H1 (cell line): ENCODE measurements at regions not wholly inside any gene's neighbourhood (a gene's known extent, or its start where the extent isn't known, plus 50 kb on each side); places are given as distances from the start of the nearest gene placed in this dataset.

Experiments used
- CTCF ChIA-PET: fragments of 300-600 bp; sonication (Branson Sonifier 250); formaldehyde crosslinking; loops from one replicate; lab custom pipeline; 2021; ENCODE audit not compliant: partially characterized antibody; lab: Charles Lee
- POLR2A ChIA-PET: fragments of 300-600 bp; sonication (Branson Sonifier 250); formaldehyde crosslinking; loops from one replicate; lab custom pipeline; 2021; ENCODE audit warnings: inconsistent platforms; ENCODE audit not compliant: partially characterized antibody; lab: Charles Lee
- DNase-seq, 2 experiments: peaks; one replicate each; pipeline versions ENCODE4 v3.0.0 to v3.0.0-alpha.2; 2010 to 2022; ENCODE audit warnings: low spot score in 2 of 2, low read depth in 1 of 2, mixed read lengths in 1 of 2
- FAIRE-seq: peaks from 2 replicates; lab custom pipeline; 2011; peaks lifted over from hg19 to GRCh38; lab: Jason Lieb, UNC
- H2AFZ ChIP-seq: 2 replicates; pipeline ENCODE4 v1.8.1; 2012; ENCODE audit warnings: low read length, inconsistent platforms
- H2AK5ac ChIP-seq: 2 replicates; pipeline ENCODE4 v1.6.1; 2013; ENCODE audit warnings: low read depth, low read length
- H2BK120ac ChIP-seq: replicated peaks from 2 replicates; pipeline ENCODE3; 2013; ENCODE audit warnings: low read depth, low read length, inconsistent platforms
- H2BK12ac ChIP-seq: 2 replicates; pipeline ENCODE4 v1.6.1; 2013; ENCODE audit warnings: low read depth, low read length
- H2BK15ac ChIP-seq: 2 replicates; pipeline ENCODE4 v1.6.1; 2013; ENCODE audit warnings: low read length
- H2BK20ac ChIP-seq: 2 replicates; pipeline ENCODE4 v1.6.1; 2013; ENCODE audit warnings: low read length
- H2BK5ac ChIP-seq: 2 replicates; pipeline ENCODE4 v1.6.1; 2013; ENCODE audit warnings: low read depth, low read length
- H3K14ac ChIP-seq: 2 replicates; pipeline ENCODE4 v1.6.1; 2013; ENCODE audit warnings: inconsistent platforms; ENCODE audit not compliant: insufficient read length
- H3K18ac ChIP-seq: 2 replicates; pipeline ENCODE4 v1.6.1; 2013; ENCODE audit warnings: low read length; ENCODE audit errors: extremely low read depth
- H3K23ac ChIP-seq: 2 replicates; pipeline ENCODE4 v1.6.1; 2013; ENCODE audit warnings: inconsistent platforms; ENCODE audit not compliant: insufficient read length
- H3K23me2 ChIP-seq: 2 replicates; pipeline ENCODE4 v1.6.1; 2013; ENCODE audit warnings: low read depth, low read length
- H3K27ac ChIP-seq: 2 replicates; pipeline ENCODE4 v1.6.1; 2011; ENCODE audit warnings: low read depth, low read length, inconsistent platforms
- H3K27me3 ChIP-seq, 4 experiments: replicated peaks in 1 of 4; 1 replicate in 1 of 4; 2 replicates in 3 of 4; pipeline versions ENCODE4 v1.6.1 to v1.8.1; 2011 to 2013; ENCODE audit warnings: low read length in 3 of 4, mild to moderate bottlenecking in 3 of 4, inconsistent platforms in 2 of 4, mixed read lengths in 2 of 4, moderate library complexity in 1 of 4; ENCODE audit not compliant: control insufficient read depth in 3 of 4, insufficient read depth in 3 of 4; ENCODE audit errors: extremely low read depth in 1 of 4
- H3K36me3 ChIP-seq, 4 experiments: 2 replicates each; pipeline versions ENCODE4 v1.6.1 to v1.8.1; 2011 to 2013; ENCODE audit warnings: mild to moderate bottlenecking in 4 of 4, low read length in 3 of 4, moderate library complexity in 2 of 4, control low read depth in 1 of 4, inconsistent platforms in 1 of 4; ENCODE audit not compliant: insufficient read depth in 4 of 4, control insufficient read depth in 2 of 4
- H3K4ac ChIP-seq: replicated peaks from 2 replicates; pipeline ENCODE3; 2013; ENCODE audit warnings: low read length, low read depth, mixed read lengths, inconsistent platforms; ENCODE audit not compliant: insufficient read length
- H3K4me1 ChIP-seq, 4 experiments: replicated peaks in 1 of 4; 1 replicate in 1 of 4; 2 replicates in 3 of 4; pipeline versions ENCODE4 v1.6.1 to v1.8.1; 2011 to 2013; ENCODE audit warnings: low read length in 3 of 4, inconsistent platforms in 2 of 4, mixed read lengths in 1 of 4; ENCODE audit not compliant: insufficient read depth in 4 of 4, control insufficient read depth in 3 of 4
- H3K4me2 ChIP-seq, 2 experiments: 2 replicates each; pipeline versions ENCODE4 v1.6.1 to v1.8.1; 2011 to 2013; ENCODE audit warnings: low read depth in 2 of 2, low read length in 2 of 2, control low read depth in 1 of 2, inconsistent platforms in 1 of 2, mild to moderate bottlenecking in 1 of 2; ENCODE audit not compliant: insufficient read depth in 1 of 2
- H3K4me3 ChIP-seq, 4 experiments: fragments of 200-600, 300-600 bp in 1 of 4; sonication (generic), shearing (Covaris generic), sonication (Bioruptor Twin) in 1 of 4; 2 replicates each; pipeline versions ENCODE4 v1.5.1 to v1.8.1; 2011 to 2016; ENCODE audit warnings: low read length in 4 of 4, low read depth in 3 of 4, control low read depth in 2 of 4, inconsistent platforms in 2 of 4, mild to moderate bottlenecking in 2 of 4, mixed read lengths in 1 of 4, moderate library complexity in 1 of 4; ENCODE audit not compliant: insufficient read depth in 2 of 4; ENCODE audit errors: extremely low read depth in 1 of 4
- H3K56ac ChIP-seq: replicated peaks from 2 replicates; pipeline ENCODE3; 2013; ENCODE audit warnings: low read depth, mild to moderate bottlenecking, mixed read lengths, low read length, inconsistent platforms; ENCODE audit not compliant: insufficient read length
- H3K79me1 ChIP-seq: 2 replicates; pipeline ENCODE4 v1.6.1; 2013; ENCODE audit warnings: low read depth, low read length, control low read depth
- H3K79me2 ChIP-seq, 2 experiments: 2 replicates each; pipeline versions ENCODE4 v1.6.1 to v1.8.1; 2012 to 2013; ENCODE audit warnings: low read length in 2 of 2, mild to moderate bottlenecking in 2 of 2, inconsistent platforms in 1 of 2; ENCODE audit not compliant: insufficient read depth in 2 of 2, control insufficient read depth in 1 of 2
- H3K9ac ChIP-seq, 4 experiments: replicated peaks in 1 of 4; 1 replicate in 1 of 4; 2 replicates in 3 of 4; pipeline versions ENCODE4 v1.6.1 to v1.8.1; 2011 to 2013; ENCODE audit warnings: low read depth in 3 of 4, low read length in 3 of 4, control low read depth in 2 of 4, mild to moderate bottlenecking in 2 of 4, moderate library complexity in 2 of 4, inconsistent platforms in 1 of 4; ENCODE audit errors: extremely low read depth in 1 of 4
- H3K9me3 ChIP-seq, 2 experiments: 2 replicates each; pipeline versions ENCODE4 v1.6.1 to v1.8.1; 2012 to 2013; ENCODE audit warnings: mild to moderate bottlenecking in 2 of 2, moderate library complexity in 2 of 2, control low read depth in 1 of 2, inconsistent platforms in 1 of 2, low read depth in 1 of 2, low read length in 1 of 2, mixed read lengths in 1 of 2; ENCODE audit not compliant: insufficient read depth in 2 of 2
- H4K20me1 ChIP-seq, 2 experiments: replicated peaks in 1 of 2; 2 replicates each; pipeline versions ENCODE3 to v1.8.1; 2011 to 2013; ENCODE audit warnings: inconsistent platforms in 2 of 2, low read length in 2 of 2, mild to moderate bottlenecking in 1 of 2; ENCODE audit not compliant: insufficient read depth in 2 of 2, control insufficient read depth in 1 of 2
- H4K5ac ChIP-seq: 2 replicates; pipeline ENCODE4 v1.6.1; 2013; ENCODE audit warnings: low read length, low read depth, mixed read lengths, inconsistent platforms; ENCODE audit not compliant: insufficient read length
- H4K8ac ChIP-seq: 2 replicates; pipeline ENCODE4 v1.8.0; 2013; ENCODE audit warnings: mild to moderate bottlenecking, moderate library complexity, low read length, inconsistent platforms; ENCODE audit not compliant: insufficient read depth; ENCODE audit errors: extremely low read depth
- H4K91ac ChIP-seq: replicated peaks from 2 replicates; pipeline ENCODE3; 2013; ENCODE audit warnings: low read length, mixed read lengths, inconsistent platforms; ENCODE audit not compliant: insufficient read length
- HDAC6 ChIP-seq: IDR thresholded peaks from one replicate; pipeline ENCODE4 v1.7.1; 2012; ENCODE audit warnings: low read depth, mild to moderate bottlenecking, inconsistent platforms, low read length, moderate library complexity
- KDM1A ChIP-seq: fragments of 200-600, 300-600 bp; sonication (generic); IDR thresholded peaks from 2 replicates; pipeline ENCODE4 v1.7.1; 2016; ENCODE audit warnings: mild to moderate bottlenecking, low read length, borderline replicate concordance
- SP4 ChIP-seq: IDR thresholded peaks from 2 replicates; pipeline ENCODE4 v1.6.1; 2012; ENCODE audit warnings: low read length, inconsistent platforms
- WGBS, 2 experiments: shearing (Covaris generic) in 1 of 2; methylation state at CpG; one replicate each; pipeline versions ENCODE4 v1.1.6 to v1.1.7; 2013 to 2015; ENCODE audit warnings: low lambda C conversion rate in 2 of 2, mixed read lengths in 2 of 2, inconsistent platforms in 1 of 2, low coverage in 1 of 2, missing lambda C conversion rate in 1 of 2; ENCODE audit not compliant: insufficient replicate concordance in 2 of 2, insufficient coverage in 1 of 2, insufficient read length in 1 of 2; ENCODE audit errors: extremely low coverage in 1 of 2, missing lambda C conversion rate in 1 of 2; 5-methylcytosine and 5-hydroxymethylcytosine counted together

- 88% methylated on average over 5 of the region's 5 CpGs; no CpG with 5 or more reads in 1 of the 2 experiments for WGBS, 2 experiments
- Histone ChIP-seq H2BK12ac (no peak overlapping the region; the same call in 1 of the 2 replicates), H2BK15ac (no peak overlapping the region), H3K23me2 (peaks cover 2% of the 10 kb centered on the region; the same call in 1 of the 2 replicates), H4K5ac (no peak overlapping the region), H3K79me2 (no peaks in the 10 kb centered on the region), H3K4me3 (no peak overlapping the region), H2BK5ac (no peak overlapping the region), H2BK120ac (no peak overlapping the region), H3K79me1 (no peaks in the 10 kb centered on the region), H3K18ac (no peak overlapping the region), H3K4me2 (no peak overlapping the region), H3K27ac (no peak overlapping the region), H2AFZ (no peak overlapping the region), H3K9ac (no peak overlapping the region), H4K20me1 (no peaks in the 10 kb centered on the region), H2AK5ac (no peak overlapping the region), H3K23ac (no peak overlapping the region), H3K14ac (no peak overlapping the region), H3K27me3 (peaks cover 3 to 17% (median 10%) of the 10 kb centered on the region in 4 experiments; a peak in 6 of 7 replicates), H3K9me3 (no peaks in the 10 kb centered on the region), H3K4ac (no peak overlapping the region), H3K4me1 (peaks cover 0 to 8% (median 2%) of the 10 kb centered on the region in 4 experiments; a peak in 5 of 7 replicates), H3K56ac (no peak overlapping the region), H3K36me3 (no peaks in the 10 kb centered on the region), H2BK20ac (no peak overlapping the region), H4K91ac (peak overlapping the region; percentile 36), H4K8ac (no peak overlapping the region)
- DNase-seq (no peak), FAIRE-seq (no peak)
- ChIA-PET CTCF (interaction anchor here (1.6 to 1.7 kb wide), 2 partner anchors 50 to 171 kb away, joined by 3 to 4 read pairs; no protein-coding TSS in a partner anchor), POLR2A (no interaction called here)
- TF ChIP-seq HDAC6: no peak
- no peak for TF ChIP-seq SP4
- TF ChIP-seq KDM1A: no peak
Measured at GRCh38 chr3:44026220-44026865, 215.3 kb upstream of the TOPAZ1 start.
